Spleen (tissue), 11 donors: ENCODE measurements at regions not wholly inside any gene's neighbourhood (a gene's known extent, or its start where the extent isn't known, plus 50 kb on each side); places are given as distances from the start of the nearest gene placed in this dataset.

Source experiments
- DNase-seq: peaks from one replicate; pipeline ENCODE4 v3.0.0-alpha.2; 2020
- H3K27ac ChIP-seq, 8 donors: fragments of 200-600 bp; sonication (generic) in 7 of 8; 1 replicate in 4 of 8; 2 replicates in 4 of 8; pipeline versions ENCODE4 v1.5.0 to v1.8.0; 2016 to 2021; ENCODE audit warnings: inconsistent platforms in 4 of 8, mild to moderate bottlenecking in 4 of 8, moderate library complexity in 1 of 8
- H3K27me3 ChIP-seq, 7 donors: fragments of 200-600 bp; sonication (generic) in 6 of 7; replicated peaks in 1 of 7; 1 replicate in 4 of 7; 2 replicates in 3 of 7; pipeline versions ENCODE4 v1.5.0 to v1.8.0; 2016 to 2021; ENCODE audit warnings: inconsistent platforms in 3 of 7, mild to moderate bottlenecking in 1 of 7
- H3K36me3 ChIP-seq, 6 donors: fragments of 200-600 bp; sonication (generic) in 5 of 6; 1 replicate in 4 of 6; 2 replicates in 2 of 6; pipeline versions ENCODE4 v1.5.0 to v1.8.0; 2016 to 2021; ENCODE audit warnings: inconsistent platforms in 2 of 6
- H3K4me1 ChIP-seq, 6 donors: fragments of 200-600 bp; sonication (generic) in 5 of 6; 1 replicate in 3 of 6; 2 replicates in 3 of 6; pipeline versions ENCODE4 v1.5.0 to v1.8.0; 2016 to 2021; ENCODE audit warnings: inconsistent platforms in 3 of 6
- H3K4me3 ChIP-seq, 8 donors: fragments of 200-600 bp; sonication (generic) in 7 of 8; 1 replicate in 4 of 8; 2 replicates in 4 of 8; pipeline versions ENCODE4 v1.5.0 to v1.8.0; 2016 to 2021; ENCODE audit warnings: inconsistent platforms in 4 of 8, mild to moderate bottlenecking in 4 of 8, moderate library complexity in 2 of 8
- H3K9me3 ChIP-seq, 8 donors: fragments of 200-600 bp; sonication (generic) in 7 of 8; 1 replicate in 4 of 8; 2 replicates in 4 of 8; pipeline versions ENCODE4 v1.5.0 to v1.8.0; 2016 to 2021; ENCODE audit warnings: inconsistent platforms in 4 of 8
- CTCF ChIP-seq, 11 experiments: fragments of 200-600 bp in 7 of 11; fragments of 450-650 bp in 4 of 11; sonication (generic) in 4 of 11; IDR thresholded peaks in 8 of 11; conservative IDR thresholded peaks in 3 of 11; 1 replicate in 7 of 11; 2 replicates in 4 of 11; pipeline versions ENCODE4 v1.4.0 to v1.8.0; 2016 to 2021; ENCODE audit warnings: antibody characterized with exemption in 11 of 11, inconsistent platforms in 4 of 11, mild to moderate bottlenecking in 1 of 11
- POLR2A ChIP-seq, 3 donors: fragments of 450-650 bp; IDR thresholded peaks; one replicate each; pipeline ENCODE4 v1.5.1; 2017; ENCODE audit warnings: antibody characterized with exemption in 3 of 3, mild to moderate bottlenecking in 1 of 3
- POLR2AphosphoS5 ChIP-seq, 3 donors: sonication (generic); formaldehyde crosslinking; IDR thresholded peaks; one replicate each; pipeline ENCODE4 v1.5.1; 2017; ENCODE audit warnings: antibody characterized with exemption in 3 of 3
- WGBS, 5 donors: extraction: QIAGEN DNeasy Blood & Tissue Kit in 3 of 5; methylation state at CpG; one replicate each; pipeline versions ENCODE4 v1.1.5 to v1.1.7; 2013 to 2018; 5-methylcytosine and 5-hydroxymethylcytosine counted together
- intact Hi-C: fragments of 100-400 bp; cut with DNase I; formaldehyde crosslinking; loops from one replicate; pipeline ENCODE4 v1.15.0; 2023; ENCODE audit warnings: low total_unique reads
- donor health status: healthy with polysubstance abuse.
- donor health status: DM: no; HTN: no; CAD: no; lungs with moderate emphysema.
- donor health status: DM: no; HTN: no; CAD: no.
- donor health status: Bipolar disorder and iron deficiency.
- donor health status: healthy.
- donor health status: DM: no; HTN: no; CAD: no.
- donor health status: DM: yes; HTN: yes; CAD: no.

- H3K27ac ChIP-seq: no peak overlapping the region
- DNase-seq: no peak
- intact Hi-C loops: no loop called here
Observed at GRCh38 chr2:239747274-239747673, 277.9 kb downstream of the NDUFA10 start.

GRCh38 chr2:239746559-239747246 is 278.4 kb downstream of the NDUFA10 start:
- TF ChIP-seq POLR2AphosphoS5 (IDR thresholded peaks at IDR 0.05): no peak
- H3K4me1 ChIP-seq: peaks cover 0 to 17% (median 7%) of the 10 kb centered on the region in 6 donors
- H3K27me3 ChIP-seq: peaks cover 0 to 7% (median 0%) of the 10 kb centered on the region in 7 donors
- WGBS, 5 donors: 81 to 90% (median 87%) methylated on average over 15 to 17 of the region's 17 CpGs
- H3K36me3 ChIP-seq: no peaks in the 10 kb centered on the region
- H3K9me3 ChIP-seq: no peaks in the 10 kb centered on the region
- DNase-seq: no peak
- intact Hi-C loops: no loop called here
- H3K27ac ChIP-seq: no peak overlapping the region
- H3K4me3 ChIP-seq: no peak overlapping the region

More at GRCh38 chr2:239747274-239747673, 277.9 kb downstream of the NDUFA10 start:
- peaks cover 0 to 13% (median 0%) of the 10 kb centered on the region in 7 donors for H3K27me3 ChIP-seq
- peak in 1 of 3 donors; percentile 13 for TF ChIP-seq POLR2AphosphoS5 (IDR thresholded peaks at IDR 0.05)
- no peak for TF ChIP-seq POLR2A (IDR thresholded peaks at IDR 0.05)
- TF ChIP-seq CTCF (IDR thresholded peaks at IDR 0.05 in 8 of 11, conservative IDR thresholded peaks at IDR 0.05 in 3 of 11): no peak
- H3K9me3 ChIP-seq: no peaks in the 10 kb centered on the region
- peaks cover 0 to 23% (median 12%) of the 10 kb centered on the region in 6 donors for H3K4me1 ChIP-seq
- 52 to 65% (median 63%) methylated on average over 6 to 16 of the region's 16 CpGs for WGBS, 5 donors
- H3K36me3 ChIP-seq: no peaks in the 10 kb centered on the region
- no peak overlapping the region for H3K4me3 ChIP-seq

GRCh38 chr2:239745386-239746227 is 279.5 kb downstream of the NDUFA10 start:
- WGBS, 5 donors: 79 to 87% (median 80%) methylated on average over 24 of the region's 24 CpGs
- Histone ChIP-seq H3K36me3 (no peaks in the 10 kb centered on the region), H3K27ac (no peak overlapping the region), H3K9me3 (no peaks in the 10 kb centered on the region), H3K4me1 (peaks cover 0 to 9% (median 0%) of the 10 kb centered on the region in 6 donors), H3K4me3 (no peak overlapping the region), H3K27me3 (no peaks in the 10 kb centered on the region)
- no peak for DNase-seq
- TF ChIP-seq POLR2AphosphoS5 (IDR thresholded peaks at IDR 0.05) (no peak), CTCF (IDR thresholded peaks at IDR 0.05 in 8 of 11, conservative IDR thresholded peaks at IDR 0.05 in 3 of 11) (no peak), POLR2A (IDR thresholded peaks at IDR 0.05) (no peak)
- intact Hi-C loops: no loop called here

GRCh38 chr2:239744706-239745340 is 280.3 kb downstream of the NDUFA10 start:
- Histone ChIP-seq H3K4me3 (no peak overlapping the region), H3K27ac (no peak overlapping the region), H3K36me3 (no peaks in the 10 kb centered on the region), H3K4me1 (peaks cover 0 to 9% (median 0%) of the 10 kb centered on the region in 6 donors), H3K9me3 (no peaks in the 10 kb centered on the region), H3K27me3 (no peaks in the 10 kb centered on the region)
- no peak for DNase-seq
- intact Hi-C loops: no loop called here
- 91 to 96% (median 93%) methylated on average over 13 to 22 of the region's 22 CpGs for WGBS, 5 donors
- TF ChIP-seq POLR2A (IDR thresholded peaks at IDR 0.05): no peak
- TF ChIP-seq CTCF (IDR thresholded peaks at IDR 0.05 in 8 of 11, conservative IDR thresholded peaks at IDR 0.05 in 3 of 11): no peak
- no peak for TF ChIP-seq POLR2AphosphoS5 (IDR thresholded peaks at IDR 0.05)
